DMS 273 (cell line): ENCODE measurements at regions not wholly inside any gene's neighbourhood (a gene's known extent, or its start where the extent isn't known, plus 50 kb on each side); places are given as distances from the start of the nearest gene placed in this dataset.
"Not testable (repeated sequence)": the region's sequence is repeated elsewhere in the genome, so short reads cannot be mapped to it uniquely, and the experiment has no call there.

Experiments
- DNase-seq: peaks from one replicate; lab custom pipeline; 2025; ENCODE audit not compliant: unreplicated experiment; lab: John Stamatoyannopoulos, UW

DNA sequence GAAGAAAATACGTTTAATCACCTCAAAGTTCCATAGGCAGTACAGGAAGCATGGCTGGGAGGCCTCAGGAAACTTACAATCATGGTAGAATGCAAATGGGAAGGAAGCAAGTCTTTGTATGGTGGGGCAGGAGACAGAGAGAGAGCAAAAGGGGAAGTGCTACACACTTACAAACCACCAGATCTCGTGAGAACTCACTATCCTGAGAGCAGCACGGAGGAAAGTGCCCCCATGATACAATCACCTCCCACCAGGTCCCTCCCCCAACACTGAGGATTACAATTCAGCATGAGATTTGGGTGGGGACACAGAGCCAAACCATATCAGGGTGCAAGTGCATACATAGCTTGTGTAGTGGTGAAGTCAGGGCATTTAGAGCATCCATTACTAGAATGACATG lies 92.3 kb upstream of the ANKRD10 start:
- no peak for DNase-seq

DNA sequence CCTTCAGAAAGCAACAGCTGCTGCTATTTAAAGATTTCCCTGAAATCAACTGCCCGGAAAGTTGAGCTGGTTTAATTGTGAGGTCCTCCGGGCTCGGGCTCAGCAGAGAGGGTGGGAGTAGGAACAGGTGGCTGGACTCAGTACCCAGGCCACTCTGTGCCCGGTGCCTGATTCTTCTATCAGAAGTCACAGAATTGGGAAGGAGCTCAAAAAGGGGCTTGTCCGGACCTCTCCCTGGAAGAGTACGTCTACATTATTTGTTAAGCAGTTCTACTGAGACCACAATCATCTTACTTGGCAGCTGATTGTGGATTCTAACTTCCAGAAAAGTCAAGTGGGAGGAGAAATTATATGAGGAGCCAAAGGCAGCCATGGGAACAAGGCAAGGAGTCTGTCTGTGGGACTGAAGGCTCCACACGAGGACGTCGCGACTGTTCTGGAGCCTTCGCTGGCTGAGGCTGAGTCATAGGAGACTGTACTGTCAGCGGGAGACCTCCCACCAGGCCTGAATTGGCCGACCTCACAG lies 91.7 kb upstream of the ANKRD10 start:
- peak; percentile 38 for DNase-seq

DNA sequence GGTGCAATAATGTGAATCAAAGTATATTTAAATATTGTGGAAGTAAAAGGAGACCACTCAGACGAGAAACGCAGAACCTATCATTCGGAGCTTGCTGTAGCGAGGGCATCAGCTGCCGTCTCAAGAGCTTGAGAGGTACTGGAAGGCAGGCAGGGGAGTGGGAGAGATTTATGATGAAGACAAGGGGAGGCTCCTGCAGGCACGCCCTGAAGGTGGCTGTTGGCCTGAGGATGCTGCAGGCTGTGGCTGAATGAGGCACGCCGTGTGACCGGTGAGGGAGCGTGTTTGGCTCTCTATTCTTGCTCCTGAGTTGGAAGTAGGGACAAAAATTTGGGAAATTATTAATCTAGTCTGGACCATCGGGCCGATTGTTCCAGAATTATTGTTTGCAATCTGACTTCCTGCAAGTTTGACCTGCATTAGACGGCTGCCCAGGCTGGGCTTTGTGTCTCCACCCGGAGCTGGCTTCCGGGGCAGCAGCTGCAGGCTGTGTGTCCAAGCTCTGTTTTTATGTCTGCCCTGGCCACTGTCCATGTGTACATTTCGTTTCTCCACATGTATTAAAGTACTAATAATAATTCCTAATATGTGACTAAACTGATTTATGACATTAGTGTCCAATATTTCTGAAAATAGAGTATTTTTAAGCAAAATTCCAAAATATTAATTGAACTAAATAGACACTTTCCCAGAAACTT lies 91.1 kb upstream of the ANKRD10 start:
- peak; percentile 14 for DNase-seq

DNA sequence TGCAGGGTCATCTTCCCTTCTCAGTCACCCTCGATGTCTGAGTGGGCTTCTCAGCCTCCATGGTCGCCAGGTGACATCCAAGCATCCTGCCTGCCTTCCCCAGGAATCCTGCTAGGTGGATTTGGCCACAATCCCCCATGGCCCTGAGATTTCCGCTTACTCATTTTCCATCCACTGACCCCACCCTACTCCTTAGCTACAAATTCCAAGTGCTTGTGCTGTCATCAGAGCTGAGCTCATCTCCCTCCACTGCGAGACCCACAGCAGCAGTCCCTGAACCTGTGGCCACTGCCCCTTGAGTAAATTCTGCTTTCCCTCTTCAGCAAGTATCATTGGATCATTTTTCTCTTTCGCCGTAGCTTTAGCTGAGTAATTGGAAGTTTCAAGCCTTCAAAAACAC lies 90.5 kb upstream of the ANKRD10 start:
- DNase-seq = no peak

DNA sequence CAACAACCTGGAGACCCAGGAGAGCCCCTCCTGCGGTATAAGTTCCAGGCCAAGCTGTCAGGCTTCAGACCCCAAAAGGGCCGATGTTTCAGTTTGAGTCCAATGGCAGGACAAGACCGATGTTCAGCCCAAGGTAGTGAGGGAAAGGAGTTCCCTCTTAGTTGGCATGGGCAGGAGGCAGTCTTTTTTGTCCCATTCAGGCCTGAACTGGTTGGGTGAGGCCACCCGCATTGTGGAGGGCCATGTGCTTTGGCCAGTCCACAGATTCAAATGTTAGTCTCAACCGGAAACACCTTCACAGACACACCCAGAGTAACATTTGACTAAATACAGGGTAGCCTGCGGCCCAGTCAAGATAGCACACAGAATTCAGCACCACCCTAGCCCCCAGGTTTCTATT lies 89.6 kb upstream of the ANKRD10 start:
- no peak for DNase-seq

DNA sequence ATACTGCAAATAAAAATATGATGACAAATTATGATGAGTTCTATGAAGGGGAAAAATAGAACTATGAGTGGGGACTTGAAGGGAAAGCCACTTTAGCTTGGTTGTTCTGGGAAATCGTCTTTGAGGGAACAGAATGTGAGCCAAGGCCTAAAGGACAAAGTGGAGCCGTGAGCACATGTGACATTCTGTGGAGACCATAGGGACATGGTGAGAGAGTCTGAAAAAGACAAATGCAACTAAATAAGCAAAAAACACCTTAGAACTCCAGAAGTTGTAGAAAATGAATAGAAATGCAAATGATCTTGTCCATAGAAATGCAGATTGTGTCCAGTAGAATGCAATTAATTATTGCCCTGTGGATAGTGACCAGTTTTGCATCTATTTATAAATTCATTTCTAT lies 86.8 kb upstream of the ANKRD10 start:
- no peak for DNase-seq

DNA sequence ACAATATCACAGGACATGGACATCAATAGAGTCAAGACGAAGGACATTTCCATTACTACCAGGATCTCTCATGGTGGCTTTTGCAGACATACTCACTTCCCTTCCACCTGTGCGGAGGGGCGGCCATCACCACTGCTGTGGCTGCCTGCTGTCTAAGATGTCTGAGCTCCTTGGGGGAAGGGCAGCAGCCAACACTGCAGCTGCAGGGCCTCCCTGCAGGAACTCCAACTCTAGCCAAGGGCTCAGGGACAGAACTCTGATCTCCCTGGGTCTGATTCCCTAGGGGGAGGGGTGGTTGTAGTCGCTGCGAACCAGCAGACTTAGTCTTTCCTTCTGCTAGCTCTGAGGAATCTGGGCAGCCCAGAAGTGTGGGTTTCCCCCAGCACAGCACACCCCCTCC lies 78.9 kb upstream of the ANKRD10 start:
- DNase-seq = no peak

DNA sequence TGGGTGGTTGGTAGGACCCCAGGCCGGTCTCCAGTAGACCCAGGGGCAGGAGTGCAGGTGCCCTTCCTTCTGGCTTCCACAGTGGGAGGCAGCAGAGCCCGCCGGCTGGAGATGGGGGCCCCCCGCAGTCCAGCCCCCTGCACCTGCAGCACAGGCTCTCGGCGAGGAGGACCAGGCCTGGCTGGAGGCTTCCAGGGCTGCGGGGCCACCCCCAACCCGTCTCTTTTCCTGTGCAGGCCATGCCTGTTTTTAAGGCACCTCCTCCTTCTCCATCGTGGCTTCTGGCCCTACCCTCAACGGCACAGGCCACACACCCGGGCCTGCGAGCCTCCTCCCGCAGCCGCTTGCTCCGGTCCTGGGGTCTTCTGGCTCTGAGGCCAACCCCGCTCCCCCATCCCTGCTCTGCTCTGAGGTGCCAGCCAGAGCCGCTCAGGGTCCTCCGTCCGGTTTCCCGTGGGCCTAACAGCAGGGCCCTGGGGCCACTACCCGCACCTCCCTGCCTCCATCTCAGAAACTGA lies 77.2 kb upstream of the ANKRD10 start:
- no peak for DNase-seq

DNA sequence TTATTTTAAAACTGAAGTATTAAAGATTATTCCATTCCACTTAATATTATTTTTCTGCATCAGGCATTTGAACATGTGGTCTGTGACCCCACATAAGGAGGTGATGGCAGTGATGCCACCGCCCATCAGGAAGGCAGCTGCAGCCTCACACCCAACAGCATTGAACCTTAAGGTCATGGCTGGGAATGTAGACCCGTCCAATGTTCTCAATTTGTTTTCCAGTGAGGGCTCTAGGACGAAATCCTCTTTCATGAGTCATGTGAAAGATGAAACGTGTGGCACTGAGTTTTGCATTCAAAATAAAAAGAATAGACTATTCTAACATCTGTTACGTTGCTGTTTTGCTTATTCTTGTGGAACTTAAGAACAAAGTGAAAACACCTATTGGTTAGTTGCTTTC lies 74.5 kb upstream of the ANKRD10 start:
- DNase-seq = no peak

DNA sequence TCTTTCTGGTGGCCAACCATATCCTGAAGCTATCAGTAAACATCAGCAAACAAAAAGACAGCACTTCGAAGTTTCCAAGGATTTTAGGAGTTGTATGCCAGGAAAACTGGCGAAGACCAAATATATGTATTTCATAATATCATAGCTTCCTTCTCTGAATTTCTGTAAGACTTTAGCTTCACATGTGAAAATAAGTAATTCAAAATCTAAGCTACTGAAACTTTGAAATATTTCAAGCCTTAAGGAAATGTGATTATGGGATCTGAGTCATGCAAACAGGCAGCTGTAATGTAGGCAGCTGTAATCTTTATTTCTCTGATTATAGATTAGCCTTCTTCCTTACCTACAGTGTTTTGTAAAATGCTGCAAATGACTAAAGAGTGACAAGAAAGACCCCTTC lies 70.7 kb upstream of the ANKRD10 start:
- no peak for DNase-seq

DNA sequence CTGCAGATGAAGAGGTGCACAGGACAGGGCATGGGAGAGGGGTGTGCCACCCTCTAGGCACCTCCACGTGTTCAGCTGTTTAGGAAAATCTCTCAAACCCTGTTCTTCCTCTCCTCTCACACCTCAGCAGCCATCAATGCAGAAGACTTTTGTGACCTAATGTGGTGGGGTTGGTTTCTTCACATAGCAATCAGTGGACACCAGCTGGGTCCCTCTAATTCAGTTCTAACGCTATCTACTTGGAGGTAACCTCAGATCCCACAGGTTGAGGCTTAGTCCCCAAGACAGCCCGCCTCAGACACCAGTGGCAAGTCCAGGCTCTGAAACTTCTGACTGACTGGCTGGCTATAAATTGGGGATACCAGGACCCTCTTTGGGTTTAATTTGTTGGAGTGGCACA lies 69.9 kb upstream of the ANKRD10 start:
- DNase-seq = no peak

DNA sequence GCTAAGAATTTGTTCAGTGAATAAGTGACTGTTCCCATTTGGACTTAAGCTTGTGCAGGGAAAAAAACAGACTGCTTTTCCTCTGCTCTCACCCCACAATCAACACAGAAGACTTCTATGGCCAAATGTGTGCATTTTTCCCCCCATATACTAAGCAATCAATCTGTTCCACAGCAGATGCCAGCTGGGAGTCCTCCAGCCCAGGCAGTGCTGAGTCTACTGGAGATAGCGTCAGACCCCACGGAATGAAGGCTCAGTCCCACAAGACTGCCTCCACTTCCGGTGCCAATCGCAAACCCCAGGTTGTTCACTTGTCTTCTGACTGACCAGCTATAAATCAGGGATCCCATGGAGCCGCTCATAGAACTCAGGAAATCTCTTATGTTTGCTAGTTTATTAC lies 69.5 kb upstream of the ANKRD10 start:
- peak; percentile 9 for DNase-seq

DNA sequence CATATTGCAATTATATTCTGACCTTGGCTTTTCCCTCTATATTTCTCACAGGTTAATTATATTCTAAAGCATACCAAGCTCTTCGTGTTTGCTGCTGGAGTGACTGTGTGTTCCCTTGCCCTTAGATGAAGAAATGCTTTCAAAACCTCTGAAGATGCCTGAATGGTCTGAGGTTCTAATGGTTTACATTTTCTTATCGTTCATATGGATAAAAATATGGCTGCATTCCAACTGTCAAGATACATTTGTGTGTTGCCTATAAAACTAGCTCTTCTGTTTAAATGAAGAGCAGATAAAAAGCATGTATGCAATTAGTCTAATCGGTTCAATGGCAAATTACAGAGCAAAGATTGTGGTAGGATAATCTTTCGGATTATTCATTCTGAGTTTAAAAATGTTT lies 68.4 kb upstream of the ANKRD10 start:
- DNase-seq = no peak

DNA sequence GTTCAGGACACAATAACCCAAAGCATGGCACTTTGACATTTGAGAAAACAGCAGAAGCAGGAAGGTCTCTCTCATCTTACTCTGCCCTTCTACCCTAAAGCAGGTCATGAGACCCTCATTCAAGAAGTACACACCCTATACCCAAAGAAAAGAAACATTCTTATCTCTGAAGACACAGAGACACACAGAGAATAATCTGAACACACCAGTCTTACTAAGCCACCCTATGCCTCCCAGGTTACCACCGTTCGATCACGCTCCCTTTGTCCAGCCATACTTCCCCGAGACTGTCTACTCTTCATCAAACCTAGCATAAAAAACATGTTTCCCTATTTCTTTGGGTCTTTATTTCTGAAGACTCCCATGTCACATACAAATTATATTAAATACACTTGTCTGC lies 66.5 kb upstream of the ANKRD10 start:
- DNase-seq = no peak

DNA sequence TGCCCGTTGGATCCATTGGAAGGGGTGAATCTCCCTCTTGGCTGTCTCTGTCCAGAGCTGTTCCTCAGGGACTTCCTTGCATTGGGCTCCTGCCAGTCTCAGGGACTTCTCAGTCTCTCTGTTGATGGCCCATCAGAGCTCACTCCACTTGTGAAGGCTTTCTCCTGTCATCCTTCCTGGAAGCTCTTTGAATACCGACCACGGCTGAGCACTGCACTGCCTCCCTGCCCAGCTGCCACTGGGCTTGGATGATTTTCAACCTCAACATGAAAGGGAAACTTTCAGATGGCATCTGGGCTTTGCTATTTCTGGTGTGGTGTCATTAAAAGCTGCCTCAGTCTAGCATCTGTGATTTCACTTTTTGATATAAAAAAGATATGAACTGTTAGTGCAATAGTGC lies 66.1 kb upstream of the ANKRD10 start:
- peak; percentile 28 for DNase-seq

DNA sequence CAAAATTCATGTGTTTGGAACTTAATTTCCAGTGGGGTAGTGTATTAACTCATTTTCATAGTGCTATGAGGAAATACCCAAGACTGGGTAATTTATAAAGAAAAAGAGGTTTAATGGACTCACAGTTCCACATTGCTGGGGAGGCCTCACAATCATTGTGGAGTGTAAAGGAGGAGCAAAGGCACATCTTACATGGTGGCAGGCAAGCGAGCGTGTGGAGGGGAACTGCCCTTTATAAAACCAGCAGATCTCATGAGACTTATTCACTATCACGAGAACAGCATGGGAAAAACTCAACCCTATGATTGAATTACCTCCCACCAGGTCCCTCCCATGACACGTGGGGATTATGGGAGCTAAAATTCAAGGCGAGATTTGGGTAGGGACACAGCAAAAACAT lies 64.3 kb upstream of the ANKRD10 start:
- DNase-seq = not testable (repeated sequence)

DNA sequence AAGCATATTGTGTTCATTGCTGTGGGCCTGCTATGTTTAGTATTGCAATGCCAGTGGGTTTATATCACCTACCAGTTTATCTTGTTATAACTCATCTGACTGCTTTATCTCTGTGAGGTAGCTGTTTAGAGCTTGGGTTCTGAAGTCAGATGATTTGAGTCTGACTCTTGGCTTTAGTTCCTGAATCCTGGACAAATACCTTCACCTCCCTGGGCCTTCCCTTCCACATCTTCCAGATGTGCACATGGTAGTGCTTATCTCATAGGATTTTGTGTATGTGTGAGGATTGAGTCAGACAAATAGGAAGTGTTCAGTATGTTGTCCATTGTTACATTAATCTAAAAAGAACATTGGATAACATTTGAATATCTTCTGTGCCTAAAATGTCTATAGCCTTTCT lies 63.5 kb upstream of the ANKRD10 start:
- DNase-seq = no peak

DNA sequence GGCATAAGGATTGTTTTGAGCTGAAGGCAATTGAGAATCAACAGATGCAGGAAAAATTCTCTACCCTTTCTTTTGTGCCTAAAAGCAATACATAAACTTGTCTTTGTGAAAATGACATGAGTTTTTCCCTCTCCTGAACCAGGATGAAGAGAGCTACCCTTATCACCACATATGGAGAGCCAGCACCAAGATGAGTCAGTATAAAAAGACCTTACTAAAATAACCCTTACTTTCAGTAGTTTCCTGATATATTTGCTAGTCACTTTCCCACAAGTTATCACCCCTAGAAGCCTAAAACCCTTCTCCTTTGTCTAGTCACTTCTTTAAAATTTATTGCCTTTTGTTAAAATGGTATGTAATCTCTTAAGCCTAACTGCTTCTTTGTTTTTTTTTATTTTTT lies 61.9 kb upstream of the ANKRD10 start:
- no peak for DNase-seq

DNA sequence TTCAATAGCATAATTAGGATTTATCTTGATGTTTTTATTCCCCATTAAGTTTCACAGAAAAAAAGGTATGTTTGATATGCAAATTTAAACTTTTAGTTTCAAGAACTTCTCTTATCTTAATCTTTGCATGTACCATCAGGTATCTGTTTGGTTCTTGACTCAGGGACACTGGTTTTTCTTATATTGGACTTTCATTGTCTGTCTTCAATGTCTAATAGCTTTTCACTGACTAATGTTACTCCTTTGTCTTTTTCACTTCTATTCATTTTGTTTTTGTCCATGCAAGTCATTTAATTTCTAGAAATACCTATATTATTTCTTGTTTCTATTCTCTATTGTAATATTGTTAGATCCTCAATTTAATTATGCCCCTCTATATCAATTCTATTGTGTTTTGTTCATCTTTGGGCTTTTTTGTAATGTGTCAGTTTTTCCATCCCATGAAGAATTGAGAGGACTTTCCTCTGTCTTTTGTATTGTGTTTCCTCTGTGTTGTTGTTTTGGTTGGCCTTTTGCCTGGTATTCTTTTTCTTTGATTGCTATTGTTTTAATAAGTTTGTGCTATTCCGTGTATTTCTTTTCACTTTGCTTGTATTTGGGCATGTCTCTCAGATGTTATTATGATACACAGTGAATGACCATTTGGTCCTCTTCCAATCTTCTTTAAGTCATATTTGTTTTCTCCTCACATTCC lies 58.3 kb upstream of the ANKRD10 start:
- DNase-seq = no peak

DNA sequence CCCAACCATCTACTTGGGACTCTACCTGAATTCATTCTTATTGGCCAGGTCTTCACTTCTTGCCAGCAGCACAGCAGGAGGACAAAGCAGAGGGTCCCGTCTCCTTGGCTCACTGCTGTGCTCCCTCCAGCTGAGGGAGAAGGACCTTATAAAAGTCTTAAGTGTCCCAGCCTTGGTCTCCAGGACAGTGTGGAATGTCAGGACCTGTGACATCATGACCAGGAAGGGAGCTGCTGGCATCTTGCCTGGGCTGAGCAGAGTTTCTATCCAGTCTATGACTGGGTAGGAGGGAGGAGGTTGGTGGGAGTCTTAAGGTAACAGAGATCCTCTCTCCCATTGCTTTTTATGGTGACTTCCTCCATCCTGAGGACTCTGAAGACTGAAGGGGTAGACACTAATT lies 56.6 kb upstream of the ANKRD10 start:
- no peak for DNase-seq

DNA sequence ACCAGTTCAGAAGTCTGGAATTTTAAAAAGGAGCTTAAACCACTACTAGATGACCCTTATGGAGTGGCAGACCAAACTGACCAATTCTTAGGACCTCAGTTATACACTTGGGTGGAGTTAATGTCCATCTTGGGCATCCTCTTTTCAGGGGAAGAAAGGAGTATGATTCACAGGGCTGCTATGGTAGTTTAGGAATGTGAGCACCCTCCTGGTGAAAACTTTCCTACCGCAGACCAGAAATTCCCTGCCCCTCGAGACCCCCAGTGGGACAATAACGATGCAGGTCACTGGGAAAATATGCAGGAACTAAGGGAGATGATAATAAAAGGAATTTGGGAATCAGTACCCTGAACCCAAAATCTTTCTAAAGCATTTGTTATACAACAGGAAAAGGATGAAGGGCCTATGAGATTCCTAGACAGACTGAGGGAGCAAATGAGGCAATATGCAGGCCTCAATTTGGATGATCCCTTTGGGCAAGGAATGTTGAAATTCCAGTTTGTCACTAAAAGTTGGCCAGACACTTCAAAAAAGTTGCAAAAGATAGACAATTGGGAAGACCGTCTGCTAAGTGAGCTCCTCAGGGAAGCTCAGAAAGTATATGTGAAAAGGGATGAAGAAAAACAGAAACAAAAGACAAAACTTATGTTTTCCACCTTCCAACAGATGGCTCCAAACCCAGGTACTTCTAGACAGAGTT lies 52.4 kb upstream of the ANKRD10 start:
- not testable (repeated sequence) for DNase-seq

DNA sequence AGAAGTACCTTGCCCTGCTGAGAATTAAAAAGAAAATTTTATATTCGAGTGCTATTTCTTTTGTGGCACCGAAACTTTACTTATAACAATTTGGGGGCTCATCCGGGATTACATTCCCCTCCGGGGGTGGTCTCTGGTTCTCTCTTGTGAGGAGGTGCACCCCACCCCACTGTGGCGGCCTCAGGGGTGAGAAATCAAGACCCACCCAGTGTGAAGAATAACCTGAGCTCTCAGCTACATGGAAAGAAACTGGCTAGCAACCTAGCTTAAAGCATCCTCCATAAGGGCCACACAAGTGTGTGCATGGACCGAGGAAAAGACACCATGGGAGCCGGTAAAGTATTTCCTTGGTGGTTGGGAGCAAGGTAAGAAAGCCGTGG lies 50.9 kb upstream of the ANKRD10 start:
- DNase-seq = no peak
